CD4-positive, CD25-positive, alpha-beta regulatory T cell (primary cell): ENCODE measurements at regions not wholly inside any gene's neighbourhood (a gene's known extent, or its start where the extent isn't known, plus 50 kb on each side); places are given as distances from the start of the nearest gene placed in this dataset.
"Not testable (repeated sequence)": the region's sequence is repeated elsewhere in the genome, so short reads cannot be mapped to it uniquely, and the experiment has no call there.

Source experiments
- ATAC-seq, 2 donors: fragments of 150-1000 bp; cut with Tn5 transposase; one replicate each; pipeline ENCODE4 v1.10.0; 2021; ENCODE audit warnings: low read depth in 2 of 2, moderate number of reproducible peaks in 2 of 2, moderate library complexity in 1 of 2
- DNase-seq, 3 donors: peaks; one replicate each; pipeline versions ENCODE4 v3.0.0 to v3.0.0-alpha.2; 2012 to 2022; ENCODE audit warnings: mixed read lengths in 1 of 3
- H3K27ac ChIP-seq: one replicate; pipeline ENCODE4 v1.7.0; 2013; ENCODE audit warnings: mild to moderate bottlenecking, low read length; ENCODE audit not compliant: insufficient read depth, poor library complexity, severe bottlenecking
- H3K27me3 ChIP-seq: one replicate; pipeline ENCODE4 v1.7.0; 2013; ENCODE audit warnings: low read length; ENCODE audit not compliant: control insufficient read depth, insufficient read depth
- H3K36me3 ChIP-seq: one replicate; pipeline ENCODE4 v1.7.0; 2013; ENCODE audit warnings: mild to moderate bottlenecking, low read length, moderate library complexity; ENCODE audit not compliant: control insufficient read depth, insufficient read depth
- H3K4me1 ChIP-seq: 2 replicates; pipeline ENCODE4 v1.7.0; 2013; ENCODE audit warnings: mild to moderate bottlenecking, low read length; ENCODE audit not compliant: insufficient read depth, control insufficient read depth, poor library complexity, severe bottlenecking
- H3K4me3 ChIP-seq: one replicate; pipeline ENCODE4 v1.7.0; 2013; ENCODE audit warnings: low read depth, mild to moderate bottlenecking, low read length, moderate library complexity
- H3K9me3 ChIP-seq, 2 experiments: 1 replicate in 1 of 2; 2 replicates in 1 of 2; pipeline ENCODE4 v1.7.0; 2013; ENCODE audit warnings: low read length in 2 of 2, mild to moderate bottlenecking in 1 of 2, moderate library complexity in 1 of 2; ENCODE audit not compliant: control insufficient read depth in 2 of 2
- H3K27ac Mint-ChIP-seq, 3 donors: one replicate each; pipeline ENCODE4 v1.8.0; 2020 to 2022; ENCODE audit warnings: mild to moderate bottlenecking in 3 of 3, mixed read lengths in 3 of 3, moderate library complexity in 2 of 3
- H3K27me3 Mint-ChIP-seq: one replicate; pipeline ENCODE4 v1.8.0; 2022; ENCODE audit warnings: mild to moderate bottlenecking, mixed read lengths
- H3K36me3 Mint-ChIP-seq: one replicate; pipeline ENCODE4 v1.8.0; 2020; ENCODE audit warnings: mixed read lengths
- H3K4me1 Mint-ChIP-seq, 4 donors: one replicate each; pipeline ENCODE4 v1.8.0; 2020 to 2022; ENCODE audit warnings: mixed read lengths in 4 of 4, mild to moderate bottlenecking in 1 of 4
- H3K4me3 Mint-ChIP-seq, 4 donors: one replicate each; pipeline ENCODE4 v1.8.0; 2020 to 2022; ENCODE audit warnings: mild to moderate bottlenecking in 4 of 4, mixed read lengths in 4 of 4, moderate library complexity in 3 of 4
- H3K9me3 Mint-ChIP-seq, 7 donors: one replicate each; pipeline ENCODE4 v1.8.0; 2020 to 2022; ENCODE audit warnings: mixed read lengths in 7 of 7, mild to moderate bottlenecking in 3 of 7, moderate library complexity in 2 of 7

- not testable (repeated sequence) for H3K36me3 ChIP-seq, H3K9me3 Mint-ChIP-seq, H3K4me3 ChIP-seq, DNase-seq, H3K27me3 Mint-ChIP-seq, H3K4me1 Mint-ChIP-seq, H3K4me3 Mint-ChIP-seq, H3K27ac ChIP-seq, H3K27me3 ChIP-seq, H3K27ac Mint-ChIP-seq, H3K9me3 ChIP-seq, H3K36me3 Mint-ChIP-seq, ATAC-seq, H3K4me1 ChIP-seq
These were observed 64.9 kb upstream of the ARSJ start for GRCh38 chr4:114044351-114044750.

DNA sequence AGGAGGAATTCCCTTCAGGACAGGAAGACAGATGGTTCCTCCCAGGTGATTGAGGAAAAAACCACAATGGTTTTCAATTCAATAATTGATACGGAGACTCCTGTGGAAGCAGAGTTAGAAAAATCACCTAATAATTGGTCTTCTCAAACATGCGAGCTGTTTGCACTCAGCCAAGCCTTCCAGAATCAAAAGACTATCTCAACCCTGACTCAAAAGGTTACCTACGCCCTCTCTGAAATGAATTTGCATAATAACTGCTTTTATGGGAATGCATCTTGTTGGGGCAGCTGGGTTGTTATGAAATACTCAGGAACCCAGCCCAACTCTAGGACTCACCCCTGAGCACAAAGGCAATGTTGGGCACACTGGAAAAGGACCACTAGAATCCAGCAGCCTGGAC, 66.9 kb upstream of the ARSJ start:
- Mint-ChIP-seq H3K27ac (no peak overlapping the region), H3K27me3 (peaks cover 5% of the 10 kb centered on the region), H3K36me3 (no peaks in the 10 kb centered on the region), H3K4me1 (no peaks in the 10 kb centered on the region), H3K9me3 (no peaks in the 10 kb centered on the region), H3K4me3 (no peak overlapping the region)
- Histone ChIP-seq H3K9me3 (no peaks in the 10 kb centered on the region), H3K27ac (no peak overlapping the region), H3K4me3 (no peak overlapping the region), H3K36me3 (no peaks in the 10 kb centered on the region), H3K4me1 (no peaks in the 10 kb centered on the region), H3K27me3 (peaks cover 2% of the 10 kb centered on the region)
- DNase-seq (no peak), ATAC-seq (no peak)

DNA sequence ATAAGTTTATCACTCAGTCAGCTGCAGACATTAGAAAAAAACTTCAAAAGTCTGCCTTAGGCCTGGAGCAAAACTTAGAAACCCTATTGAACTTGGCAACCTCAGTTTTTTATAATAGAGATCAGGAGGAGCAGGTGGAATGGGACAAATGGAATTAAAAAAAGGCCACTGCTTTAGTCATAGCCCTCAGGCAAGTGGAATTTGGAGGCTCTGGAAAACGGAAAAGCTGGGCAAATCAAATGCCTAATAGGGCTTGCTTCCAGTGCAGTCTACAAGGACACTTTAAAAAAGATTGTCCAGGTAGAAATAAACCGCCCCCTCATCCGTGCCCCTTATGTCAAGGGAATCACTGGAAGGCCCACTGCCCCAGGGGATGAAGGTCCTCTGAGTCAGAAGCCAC, 68.7 kb upstream of the ARSJ start:
- H3K4me1 Mint-ChIP-seq = not testable (repeated sequence)

DNA sequence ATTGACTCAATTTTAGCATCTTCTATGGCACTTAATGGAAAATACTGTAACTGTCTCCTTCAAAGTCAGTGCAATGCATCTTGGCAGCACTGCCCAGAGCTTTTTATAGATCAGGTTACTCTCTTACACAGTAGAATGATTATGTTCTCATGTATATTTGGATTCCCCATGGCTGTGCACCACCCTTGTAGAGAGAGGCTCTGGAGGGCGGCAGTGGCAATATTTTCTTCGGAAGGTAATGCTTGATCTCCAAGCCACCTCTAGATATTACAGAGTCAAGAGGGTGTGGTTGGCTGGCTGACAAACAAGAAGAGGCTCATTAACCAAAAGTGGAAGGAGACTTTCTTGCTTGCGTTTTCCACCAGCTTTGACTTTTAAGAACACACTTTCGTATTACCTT, 72.8 kb upstream of the ARSJ start:
- Mint-ChIP-seq H3K27me3 (no peaks in the 10 kb centered on the region), H3K36me3 (no peaks in the 10 kb centered on the region), H3K9me3 (peaks cover 0 to 9% (median 4%) of the 10 kb centered on the region in 7 donors), H3K4me3 (no peak overlapping the region), H3K27ac (no peak overlapping the region), H3K4me1 (peaks cover 0 to 6% (median 4%) of the 10 kb centered on the region in 4 donors)
- Histone ChIP-seq H3K4me3 (no peak overlapping the region), H3K4me1 (no peaks in the 10 kb centered on the region), H3K36me3 (no peaks in the 10 kb centered on the region), H3K9me3 (no peaks in the 10 kb centered on the region), H3K27ac (no peak overlapping the region), H3K27me3 (no peaks in the 10 kb centered on the region)
- DNase-seq (no peak), ATAC-seq (no peak)

More for the DNA sequence above, 68.7 kb upstream of the ARSJ start:
- not testable (repeated sequence) for H3K27me3 Mint-ChIP-seq, ATAC-seq, H3K36me3 ChIP-seq, H3K36me3 Mint-ChIP-seq, H3K4me1 ChIP-seq, H3K9me3 Mint-ChIP-seq, H3K4me3 Mint-ChIP-seq, H3K27ac ChIP-seq, H3K27ac Mint-ChIP-seq, DNase-seq, H3K4me3 ChIP-seq, H3K27me3 ChIP-seq, H3K9me3 ChIP-seq

- no peak for DNase-seq
- Histone ChIP-seq H3K27me3 (peaks cover 2% of the 10 kb centered on the region), H3K27ac (no peak overlapping the region), H3K4me1 (no peaks in the 10 kb centered on the region), H3K4me3 (no peak overlapping the region), H3K36me3 (no peaks in the 10 kb centered on the region), H3K9me3 (no peaks in the 10 kb centered on the region)
- Mint-ChIP-seq H3K9me3 (peaks cover 0 to 9% (median 4%) of the 10 kb centered on the region in 7 donors), H3K36me3 (no peaks in the 10 kb centered on the region), H3K27me3 (peaks cover 6% of the 10 kb centered on the region), H3K4me3 (no peak overlapping the region), H3K4me1 (peaks cover 0 to 6% (median 4%) of the 10 kb centered on the region in 4 donors), H3K27ac (no peak overlapping the region)
- ATAC-seq = no peak
These were observed 77.2 kb upstream of the ARSJ start for GRCh38 chr4:114056599-114056998.

DNA sequence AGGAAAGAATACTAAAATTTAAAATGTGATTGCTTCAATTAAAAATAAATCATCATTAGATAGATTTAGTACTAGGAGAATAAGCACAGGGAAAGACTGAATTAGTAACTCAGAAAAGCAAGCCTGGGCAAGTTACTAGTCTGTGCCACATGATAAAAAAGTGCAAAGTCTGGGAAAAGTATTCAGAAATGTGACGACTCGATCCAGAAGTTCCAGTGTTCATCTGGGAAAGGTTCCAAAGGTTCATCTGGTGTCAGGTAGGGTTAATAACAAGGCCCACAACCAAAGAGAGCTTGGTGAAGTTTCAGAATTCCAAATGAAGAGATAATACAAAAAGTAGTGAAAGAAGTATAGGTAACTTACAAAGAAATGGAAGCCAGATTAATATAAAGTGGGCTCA, 78.3 kb upstream of the ARSJ start:
- Histone ChIP-seq H3K27ac (no peak overlapping the region), H3K27me3 (peaks cover 2% of the 10 kb centered on the region), H3K4me3 (no peak overlapping the region), H3K36me3 (no peaks in the 10 kb centered on the region), H3K9me3 (no peaks in the 10 kb centered on the region), H3K4me1 (no peaks in the 10 kb centered on the region)
- Mint-ChIP-seq H3K4me1 (peaks cover 0 to 6% (median 4%) of the 10 kb centered on the region in 4 donors), H3K27ac (no peak overlapping the region), H3K9me3 (peaks cover 0 to 9% (median 4%) of the 10 kb centered on the region in 7 donors), H3K4me3 (no peak overlapping the region), H3K36me3 (no peaks in the 10 kb centered on the region), H3K27me3 (peaks cover 6% of the 10 kb centered on the region)
- ATAC-seq (no peak), DNase-seq (no peak)

DNA sequence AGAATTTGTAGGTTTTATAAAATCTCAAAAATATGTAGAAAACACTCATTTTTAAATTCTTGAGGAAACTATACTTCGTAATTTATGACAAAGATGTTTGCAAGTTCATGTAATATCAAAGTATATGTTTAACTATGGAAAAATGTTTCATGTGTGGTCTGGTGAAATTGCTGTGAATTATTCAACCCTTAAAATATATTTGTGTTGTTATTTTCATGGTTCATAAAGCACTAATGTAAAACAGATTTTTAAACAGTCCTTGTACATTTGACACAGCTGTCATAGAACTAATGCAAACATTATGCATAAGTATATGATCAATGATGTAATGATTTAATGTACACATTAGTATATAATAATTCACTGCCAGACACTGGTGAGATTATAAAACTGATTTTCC, 83.1 kb upstream of the ARSJ start:
- no peaks in the 10 kb centered on the region for H3K4me1 Mint-ChIP-seq
- H3K36me3 ChIP-seq = no peaks in the 10 kb centered on the region
- no peaks in the 10 kb centered on the region for H3K9me3 ChIP-seq
- ATAC-seq (no peak), DNase-seq (no peak)
- no peaks in the 10 kb centered on the region for H3K36me3 Mint-ChIP-seq
- H3K4me3 ChIP-seq = no peak overlapping the region
- peaks cover 0 to 2% (median 0%) of the 10 kb centered on the region in 7 donors for H3K9me3 Mint-ChIP-seq
- no peak overlapping the region for H3K4me3 Mint-ChIP-seq
- no peaks in the 10 kb centered on the region for H3K4me1 ChIP-seq
- H3K27ac ChIP-seq = no peak overlapping the region
- H3K27ac Mint-ChIP-seq = no peak overlapping the region
- peaks cover 2% of the 10 kb centered on the region for H3K27me3 ChIP-seq
- H3K27me3 Mint-ChIP-seq = peaks cover 11% of the 10 kb centered on the region

GRCh38 chr4:114072781-114073180, 93.3 kb upstream of the ARSJ start:
- Mint-ChIP-seq H3K9me3 (peaks cover 0 to 4% (median 0%) of the 10 kb centered on the region in 7 donors), H3K4me1 (peaks cover 0 to 5% (median 1%) of the 10 kb centered on the region in 4 donors)
- no peak for ATAC-seq

More at GRCh38 chr4:114072781-114073180, 93.3 kb upstream of the ARSJ start:
- Histone ChIP-seq H3K9me3 (no peaks in the 10 kb centered on the region), H3K4me3 (no peak overlapping the region), H3K27me3 (no peaks in the 10 kb centered on the region), H3K4me1 (no peaks in the 10 kb centered on the region), H3K36me3 (no peaks in the 10 kb centered on the region), H3K27ac (no peak overlapping the region)
- Mint-ChIP-seq H3K27me3 (peaks cover 7% of the 10 kb centered on the region), H3K36me3 (no peaks in the 10 kb centered on the region), H3K4me3 (no peak overlapping the region), H3K27ac (no peak overlapping the region)
- DNase-seq = no peak
